K562 (cell line): ENCODE measurements at regions not wholly inside any gene's neighbourhood (a gene's known extent, or its start where the extent isn't known, plus 50 kb on each side); places are given as distances from the start of the nearest gene placed in this dataset.
A peak's percentile ranks its signal among the peaks of the same experiment; 100 is the strongest.

Experiments
- ATAC-seq: fragments of 200-7000 bp; cut with Tn5 transposase; 3 replicates; pipeline ENCODE4 v1.9.1; 2020; ENCODE audit warnings: moderate library complexity
- BruUV-seq: library from RNA; stranded (reverse); fragments of 400-500 nt; replicated peaks from 2 replicates; lab custom pipeline; 2021; lab: Mats Ljungman, UMichigan
- CTCF ChIA-PET: fragments of 300-600 bp; formaldehyde crosslinking; extraction: SDS; loops from one replicate; lab custom pipeline; 2021; ENCODE audit warnings: low intra/inter-chr PET ratio; lab: Yijun Ruan, JAX
- POLR2A ChIA-PET: fragments of 300-600, 350-650 bp; sonication (Branson Sonifier 250); formaldehyde crosslinking; extraction: SDS; loops from one replicate; lab custom pipeline; 2021; ENCODE audit warnings: antibody characterized with exemption, inconsistent platforms; lab: Yijun Ruan, JAX
- DNase-seq, 4 experiments: peaks; one replicate each; pipeline versions ENCODE4 v3.0.0 to v3.0.0-alpha.2; 2011 to 2018; ENCODE audit warnings: low spot score in 3 of 4, mixed read lengths in 3 of 4; ENCODE audit errors: extremely low read depth in 1 of 4
- FAIRE-seq: peaks from 2 replicates; lab custom pipeline; 2011; peaks lifted over from hg19 to GRCh38; lab: Jason Lieb, UNC
- H2AFZ ChIP-seq: 2 replicates; pipeline ENCODE4 v1.6.0; 2011; ENCODE audit warnings: low read depth, low read length, control low read depth, inconsistent platforms
- H3K27ac ChIP-seq: fragments of 200-600 bp; 3 replicates; pipeline ENCODE4 v1.8.0; 2011; ENCODE audit warnings: low read depth, mild to moderate bottlenecking, control low read depth, inconsistent platforms, low read length, moderate library complexity, mixed read lengths; ENCODE audit errors: extremely low read depth
- H3K27me3 ChIP-seq, 2 experiments: fragments of 300-600 bp in 1 of 2; 2 replicates in 1 of 2; 3 replicates in 1 of 2; pipeline versions ENCODE4 v1.6.0 to v1.8.0; 2011; ENCODE audit warnings: inconsistent platforms in 2 of 2, low read length in 2 of 2, mild to moderate bottlenecking in 1 of 2, mixed read lengths in 1 of 2, moderate library complexity in 1 of 2; ENCODE audit not compliant: control insufficient read depth in 2 of 2, insufficient read depth in 2 of 2
- H3K36me3 ChIP-seq: fragments of 300-600 bp; 3 replicates; pipeline ENCODE4 v1.8.0; 2011; ENCODE audit warnings: mild to moderate bottlenecking, low read length, inconsistent platforms; ENCODE audit not compliant: control insufficient read depth, insufficient read depth
- H3K4me1 ChIP-seq, 2 experiments: fragments of 200-600 bp in 1 of 2; replicated peaks in 1 of 2; 2 replicates in 1 of 2; 3 replicates in 1 of 2; pipeline versions ENCODE4 v1.5.1 to v1.8.0; 2011; ENCODE audit warnings: inconsistent platforms in 2 of 2, low read length in 2 of 2, mild to moderate bottlenecking in 1 of 2, mixed read lengths in 1 of 2, moderate library complexity in 1 of 2; ENCODE audit not compliant: control insufficient read depth in 2 of 2, insufficient read depth in 2 of 2
- H3K4me2 ChIP-seq: 2 replicates; pipeline ENCODE4 v1.6.1; 2011; ENCODE audit warnings: low read length, control low read depth, inconsistent platforms, mixed read lengths; ENCODE audit not compliant: insufficient read depth
- H3K4me3 ChIP-seq: fragments of 200-600 bp; sonication (generic), shearing (Covaris generic); 2 replicates; pipeline ENCODE4 v1.5.1; 2016; ENCODE audit warnings: control low read depth, inconsistent platforms
- H3K79me2 ChIP-seq: fragments of 200-600 bp; 3 replicates; pipeline ENCODE4 v1.8.0; 2011; ENCODE audit warnings: low read length, inconsistent platforms; ENCODE audit not compliant: control insufficient read depth, insufficient read depth
- H3K9ac ChIP-seq, 2 experiments: 2 replicates each; pipeline versions ENCODE4 v1.6.0 to v1.6.1; 2011; ENCODE audit warnings: low read depth in 2 of 2, low read length in 2 of 2, control low read depth in 1 of 2, inconsistent platforms in 1 of 2, mild to moderate bottlenecking in 1 of 2, mixed read lengths in 1 of 2; ENCODE audit not compliant: insufficient read depth in 1 of 2
- H3K9me1 ChIP-seq: one replicate; pipeline ENCODE4 v1.6.0; 2011; ENCODE audit warnings: inconsistent platforms, mild to moderate bottlenecking, low read length, moderate library complexity; ENCODE audit not compliant: control insufficient read depth, insufficient read depth
- H3K9me3 ChIP-seq: replicated peaks from 2 replicates; pipeline ENCODE4 v1.5.1; 2011; ENCODE audit warnings: low read depth, low read length, inconsistent platforms; ENCODE audit not compliant: control insufficient read depth, insufficient read depth
- H4K20me1 ChIP-seq: replicated peaks from 2 replicates; pipeline ENCODE4 v1.6.1; 2011; ENCODE audit warnings: low read length, inconsistent platforms, mixed read lengths; ENCODE audit not compliant: control insufficient read depth, insufficient read depth
- C11orf30 ChIP-seq: fragments of 450-650 bp; IDR thresholded peaks from 2 replicates; pipeline ENCODE4 v1.6.1; 2016; ENCODE audit warnings: low read depth, mild to moderate bottlenecking
- E2F6 ChIP-seq, 2 experiments: IDR thresholded peaks; 2 replicates each; pipeline ENCODE4 v1.6.1; 2011; ENCODE audit warnings: borderline replicate concordance in 1 of 2, control low read depth in 1 of 2, low read depth in 1 of 2, low read length in 1 of 2, mild to moderate bottlenecking in 1 of 2, mixed read lengths in 1 of 2, moderate library complexity in 1 of 2; ENCODE audit not compliant: insufficient read depth in 1 of 2, insufficient read length in 1 of 2, poor library complexity in 1 of 2, severe bottlenecking in 1 of 2; ENCODE audit errors: extremely low read depth in 1 of 2
- JUNB ChIP-seq: fragments of 450-650 bp; formaldehyde crosslinking; conservative IDR thresholded peaks from 2 replicates; pipeline ENCODE4 v1.4.0; 2020; ENCODE audit warnings: mild to moderate bottlenecking
- MAFG ChIP-seq: fragments of 450-650 bp; conservative IDR thresholded peaks from 2 replicates; pipeline ENCODE4 v1.6.1; 2016; ENCODE audit warnings: missing genetic modification characterization, missing compliant biosample characterization
- MBD1 ChIP-seq: fragments of 250-450 bp; sonication (Bioruptor Pico); IDR thresholded peaks from 2 replicates; pipeline ENCODE4 v1.8.0; 2022; ENCODE audit warnings: inconsistent platforms
- NELFE ChIP-seq: IDR thresholded peaks from 2 replicates; pipeline ENCODE4 v1.6.1; 2011; ENCODE audit warnings: mild to moderate bottlenecking; ENCODE audit not compliant: insufficient read depth, insufficient read length
- NR2C2 ChIP-seq, 2 experiments: fragments of 200-800 bp in 1 of 2; sonication (Bioruptor generic) in 1 of 2; sonication (generic) in 1 of 2; formaldehyde crosslinking in 1 of 2; IDR thresholded peaks; 2 replicates each; pipeline versions ENCODE4 v1.6.1 to v1.8.0; 2016 to 2022; ENCODE audit warnings: mild to moderate bottlenecking in 1 of 2, missing compliant biosample characterization in 1 of 2, missing genetic modification characterization in 1 of 2, missing genetic modification reagents in 1 of 2
- SPI1 ChIP-seq: IDR thresholded peaks from 2 replicates; pipeline ENCODE4 v1.6.1; 2011; ENCODE audit warnings: low read depth, low read length, control low read depth, borderline replicate concordance
- ZBTB26 ChIP-seq: fragments of 450-650 bp; formaldehyde crosslinking; IDR thresholded peaks from 2 replicates; pipeline ENCODE4 v1.4.0; 2022; ENCODE audit warnings: missing genetic modification characterization
- ZC3H4 ChIP-seq: sonication (generic); formaldehyde crosslinking; IDR thresholded peaks from 2 replicates; pipeline ENCODE4 v1.9.0; 2021; ENCODE audit warnings: missing genetic modification reagents, borderline replicate concordance
- ZNF12 ChIP-seq: sonication (generic); formaldehyde crosslinking; IDR thresholded peaks from 2 replicates; pipeline ENCODE4 v1.4.0; 2020; ENCODE audit warnings: mild to moderate bottlenecking, missing genetic modification reagents
- ZNF583 ChIP-seq: fragments of 250-450 bp; sonication (Bioruptor Pico); IDR thresholded peaks from 2 replicates; pipeline ENCODE4 v1.4.0; 2020
- ZNF778 ChIP-seq: fragments of 450-650 bp; formaldehyde crosslinking; IDR thresholded peaks from 2 replicates; pipeline ENCODE4 v1.4.0; 2020; ENCODE audit warnings: mild to moderate bottlenecking, moderate library complexity
- WGBS: fragments of 100-300 bp; shearing (Covaris generic); methylation state at CpG from one replicate; pipeline ENCODE4 v1.1.6; 2016; ENCODE audit warnings: low coverage, mixed read lengths; ENCODE audit not compliant: insufficient coverage; ENCODE audit errors: missing lambda C conversion rate; 5-methylcytosine and 5-hydroxymethylcytosine counted together
- in situ Hi-C: fragments of 300-500 bp; cut with MboI; formaldehyde crosslinking; loops from 4 replicates; pipeline ENCODE4 v1.15.0; 2018; ENCODE audit warnings: inconsistent platforms, mixed read lengths
- intact Hi-C: fragments of 100-400 bp; cut with micrococcal nuclease; formaldehyde crosslinking; loops from 2 replicates; pipeline ENCODE4 v1.14.2; 2022

GRCh38 chr9:73853549-73853948 is 643.6 kb upstream of the RORB start:
- DNase-seq: no peak
- Histone ChIP-seq H2AFZ (no peak overlapping the region), H3K4me2 (no peak overlapping the region), H3K9ac (no peak overlapping the region), H3K4me1 (no peaks in the 10 kb centered on the region), H3K9me1 (no peaks in the 10 kb centered on the region), H4K20me1 (no peaks in the 10 kb centered on the region), H3K9me3 (no peaks in the 10 kb centered on the region), H3K36me3 (no peaks in the 10 kb centered on the region), H3K4me3 (no peak overlapping the region), H3K27me3 (no peaks in the 10 kb centered on the region), H3K27ac (no peak overlapping the region), H3K79me2 (no peaks in the 10 kb centered on the region)
- WGBS: 28% methylated on average over 3 of the region's 3 CpGs
- in situ Hi-C loops (no loop called here), intact Hi-C loops (no loop called here)
- POLR2A ChIA-PET: no interaction called here
- TF ChIP-seq MBD1 (no peak), ZNF12 (CRISPR knock-in tag) (no peak), MAFG (0 out of 2 replicates have a peak, but pooled peaks have one; percentile 10), C11orf30 (peak; percentile 25; the same call in 1 of the 2 replicates)
- no TSS peak for BruUV-seq
- CTCF ChIA-PET: no interaction called here
- no peak for ATAC-seq
- FAIRE-seq: no peak

GRCh38 chr9:73855206-73855605 is 641.9 kb upstream of the RORB start:
- intact Hi-C loops (no loop called here), in situ Hi-C loops (no loop called here)
- H3K4me3 ChIP-seq: no peak overlapping the region
- no peak overlapping the region for H3K9ac ChIP-seq
- H2AFZ ChIP-seq: no peak overlapping the region
- H3K9me3 ChIP-seq: no peaks in the 10 kb centered on the region
- ATAC-seq (no peak), DNase-seq (no peak), FAIRE-seq (no peak)
- H3K4me1 ChIP-seq: no peaks in the 10 kb centered on the region
- H3K79me2 ChIP-seq: no peaks in the 10 kb centered on the region
- no peaks in the 10 kb centered on the region for H3K36me3 ChIP-seq
- CTCF ChIA-PET: no interaction called here
- H3K27me3 ChIP-seq: no peaks in the 10 kb centered on the region
- no peaks in the 10 kb centered on the region for H3K9me1 ChIP-seq
- H3K4me2 ChIP-seq: no peak overlapping the region
- POLR2A ChIA-PET: no interaction called here
- H4K20me1 ChIP-seq: no peaks in the 10 kb centered on the region
- no peak overlapping the region for H3K27ac ChIP-seq
- BruUV-seq: no TSS peak
- TF ChIP-seq ZBTB26 (CRISPR knock-in tag) (no peak), NELFE (no peak), JUNB (CRISPR knock-in tag) (no peak), ZC3H4 (no peak), ZNF583 (CRISPR knock-in tag) (no peak), NR2C2 (CRISPR knock-in tag; IDR thresholded peaks at IDR 0.05) (no peak), NR2C2 (tag; IDR thresholded peaks at IDR 0.05) (no peak), ZNF778 (CRISPR knock-in tag) (no peak), SPI1 (no peak), E2F6 (IDR thresholded peaks at IDR 0.05; ENCODE audit: borderline replicate concordance in 1 of 2, extremely low read depth in 1 of 2, insufficient read depth in 1 of 2, insufficient read length in 1 of 2, low read depth in 1 of 2, low read length in 1 of 2, poor library complexity in 1 of 2, severe bottlenecking in 1 of 2) (no peak)
